SJSA1 (cell line): ENCODE measurements at regions not wholly inside any gene's neighbourhood (a gene's known extent, or its start where the extent isn't known, plus 50 kb on each side); places are given as distances from the start of the nearest gene placed in this dataset.

ENCODE experiments used
- DNase-seq, 2 experiments: peaks; one replicate each; pipeline ENCODE4 v3.0.0-alpha.2; 2015 to 2020; ENCODE audit warnings: low spot score in 2 of 2, low read depth in 1 of 2
- H3K27ac ChIP-seq: fragments of 250-450 bp; sonication (Bioruptor Pico); 2 replicates; pipeline ENCODE4 v1.5.1; 2020; ENCODE audit warnings: mild to moderate bottlenecking, moderate library complexity
- H3K27me3 ChIP-seq: fragments of 250-450 bp; sonication (Bioruptor Pico); replicated peaks from 2 replicates; pipeline ENCODE4 v1.5.1; 2020; ENCODE audit warnings: mild to moderate bottlenecking, moderate library complexity
- H3K36me3 ChIP-seq: fragments of 250-450 bp; sonication (Bioruptor Pico); 2 replicates; pipeline ENCODE4 v1.5.1; 2020; ENCODE audit warnings: mild to moderate bottlenecking
- H3K4me1 ChIP-seq: fragments of 250-450 bp; sonication (Bioruptor Pico); replicated peaks from 2 replicates; pipeline ENCODE4 v1.6.1; 2021; ENCODE audit warnings: mild to moderate bottlenecking
- H3K4me3 ChIP-seq: fragments of 250-450 bp; sonication (Bioruptor Pico); 2 replicates; pipeline ENCODE4 v1.5.1; 2020; ENCODE audit warnings: mild to moderate bottlenecking
- H3K9me3 ChIP-seq: fragments of 250-450 bp; sonication (Bioruptor Pico); replicated peaks from 2 replicates; pipeline ENCODE4 v1.5.1; 2020; ENCODE audit warnings: mild to moderate bottlenecking

DNA sequence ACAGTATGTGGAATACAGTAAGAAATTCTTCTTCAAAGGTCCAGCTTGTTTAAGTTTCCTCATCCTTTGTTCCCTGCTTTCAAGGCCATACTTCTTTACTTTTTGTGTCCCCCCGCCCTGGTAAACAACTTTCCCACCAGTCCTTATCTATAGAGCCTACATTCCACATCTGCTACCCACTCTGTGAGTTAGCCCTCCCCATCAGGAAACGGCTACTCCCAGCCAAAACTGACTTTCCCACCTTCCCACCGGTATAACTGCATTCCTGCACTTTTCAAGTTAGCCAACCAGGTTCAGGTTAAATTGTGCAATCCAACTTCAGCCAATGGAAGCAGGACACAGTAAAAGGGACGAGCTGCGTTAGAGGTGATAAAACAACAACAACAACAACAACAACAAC lies 186.9 kb downstream of the DDX3Y start:
- no peak overlapping the region for H3K4me3 ChIP-seq
- H3K27me3 ChIP-seq, result no peaks in the 10 kb centered on the region
- H3K9me3 ChIP-seq, result no peaks in the 10 kb centered on the region
- H3K36me3 ChIP-seq, result no peaks in the 10 kb centered on the region
- no peak overlapping the region for H3K27ac ChIP-seq
- H3K4me1 ChIP-seq, result no peaks in the 10 kb centered on the region
- no peak for DNase-seq

DNA sequence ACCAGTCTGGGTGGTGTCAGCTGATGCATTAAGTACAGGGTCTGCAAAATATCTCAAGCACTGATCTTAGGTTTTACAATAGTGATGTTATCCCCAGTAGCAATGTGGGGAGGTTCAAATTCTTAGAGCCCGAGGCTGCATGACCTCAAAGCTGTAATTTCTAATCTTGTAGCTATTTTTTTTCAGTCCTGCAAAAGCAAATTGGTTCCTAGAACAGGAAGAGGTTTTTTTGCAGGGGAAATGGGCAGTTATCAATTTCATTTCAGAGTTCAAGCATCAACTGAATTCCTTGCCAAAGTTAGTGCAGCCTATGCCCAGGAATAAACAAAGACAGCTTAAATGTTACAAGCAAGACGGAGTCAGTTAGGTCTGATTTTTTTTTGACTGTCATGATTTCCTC lies 188.3 kb downstream of the DDX3Y start:
- no peaks in the 10 kb centered on the region for H3K4me1 ChIP-seq
- H3K9me3 ChIP-seq, result no peaks in the 10 kb centered on the region
- no peak overlapping the region for H3K4me3 ChIP-seq
- no peak for DNase-seq
- H3K27ac ChIP-seq, result no peak overlapping the region
- H3K36me3 ChIP-seq, result no peaks in the 10 kb centered on the region
- H3K27me3 ChIP-seq, result no peaks in the 10 kb centered on the region

DNA sequence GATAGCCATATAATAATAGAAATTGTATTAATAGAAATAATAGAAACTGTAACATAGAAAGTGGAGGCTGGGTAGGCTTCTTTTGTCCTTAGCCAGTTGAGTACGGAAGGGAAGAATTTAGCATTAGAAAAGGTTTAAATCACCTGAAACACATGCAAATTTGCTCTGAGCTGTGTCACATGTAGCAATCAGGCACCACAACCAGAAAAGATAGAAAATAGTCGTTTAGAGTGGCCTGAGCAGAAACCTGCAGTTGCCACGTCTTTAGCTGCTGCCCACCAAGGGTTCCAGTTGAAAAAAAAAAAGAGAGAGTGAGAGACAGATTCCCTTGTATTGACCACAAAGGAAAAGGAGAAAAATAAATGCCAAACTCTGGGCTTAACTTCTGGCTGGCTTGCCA lies 188.8 kb downstream of the DDX3Y start:
- no peak overlapping the region for H3K4me3 ChIP-seq
- H3K36me3 ChIP-seq, result no peaks in the 10 kb centered on the region
- H3K9me3 ChIP-seq, result no peaks in the 10 kb centered on the region
- no peaks in the 10 kb centered on the region for H3K4me1 ChIP-seq
- H3K27me3 ChIP-seq, result no peaks in the 10 kb centered on the region
- no peak overlapping the region for H3K27ac ChIP-seq
- no peak for DNase-seq

DNA sequence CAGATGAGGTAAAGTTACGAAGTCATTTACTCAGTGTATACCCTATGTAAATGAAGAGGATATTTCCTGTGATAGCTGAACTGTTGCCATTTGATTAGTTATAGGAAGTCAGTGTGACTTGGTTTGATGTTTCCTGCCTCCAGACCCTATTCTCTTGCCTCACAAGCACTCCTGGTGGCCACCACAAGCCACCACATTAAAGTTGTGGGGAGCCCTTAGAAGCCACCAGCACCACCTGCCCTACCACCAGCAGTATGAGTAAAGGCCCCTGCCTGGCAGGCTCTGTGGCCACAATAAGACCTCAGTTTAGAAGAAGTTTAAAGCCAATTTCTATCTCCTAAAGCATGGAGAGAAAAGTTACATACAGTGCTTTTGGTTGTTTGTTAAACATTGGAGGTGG lies 189.7 kb downstream of the DDX3Y start:
- Histone ChIP-seq H3K4me1 (no peaks in the 10 kb centered on the region), H3K4me3 (no peak overlapping the region), H3K27ac (no peak overlapping the region), H3K36me3 (no peaks in the 10 kb centered on the region), H3K27me3 (no peaks in the 10 kb centered on the region), H3K9me3 (no peaks in the 10 kb centered on the region)
- DNase-seq, result no peak

DNA sequence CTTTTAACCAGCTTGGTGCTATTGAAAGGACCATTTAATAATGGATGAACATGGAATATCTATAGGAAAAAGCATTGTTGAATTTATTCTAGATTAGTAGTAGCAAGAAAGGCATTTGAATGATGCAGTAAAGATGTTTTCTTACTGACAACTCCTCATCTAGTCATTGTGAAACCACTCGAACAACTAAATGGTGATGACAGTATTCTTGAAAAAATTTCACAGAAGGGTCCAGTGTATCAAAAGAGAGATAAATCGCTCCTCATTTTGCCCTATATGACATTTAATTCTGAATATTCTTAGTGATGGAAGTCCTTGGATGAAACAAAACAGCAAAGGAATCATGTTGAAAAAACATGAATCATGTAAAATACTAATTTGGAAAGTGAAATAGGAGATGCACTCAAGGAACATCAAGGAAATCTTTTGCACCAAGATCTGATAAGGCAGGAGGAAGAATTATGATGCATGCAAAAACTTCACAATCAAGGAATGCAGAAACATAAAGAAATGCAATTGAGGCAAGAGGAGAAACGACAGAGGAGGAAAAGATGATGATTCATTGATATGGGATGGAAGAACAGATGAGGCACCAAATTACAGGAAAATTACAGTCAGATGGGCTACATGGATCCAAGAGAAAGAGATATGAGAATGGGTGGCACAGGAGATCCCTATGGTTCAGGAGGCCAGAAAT lies 190.4 kb downstream of the DDX3Y start:
- Histone ChIP-seq H3K4me3 (no peak overlapping the region), H3K4me1 (no peaks in the 10 kb centered on the region), H3K36me3 (no peaks in the 10 kb centered on the region), H3K27me3 (no peaks in the 10 kb centered on the region), H3K27ac (no peak overlapping the region), H3K9me3 (no peaks in the 10 kb centered on the region)
- DNase-seq, result no peak

DNA sequence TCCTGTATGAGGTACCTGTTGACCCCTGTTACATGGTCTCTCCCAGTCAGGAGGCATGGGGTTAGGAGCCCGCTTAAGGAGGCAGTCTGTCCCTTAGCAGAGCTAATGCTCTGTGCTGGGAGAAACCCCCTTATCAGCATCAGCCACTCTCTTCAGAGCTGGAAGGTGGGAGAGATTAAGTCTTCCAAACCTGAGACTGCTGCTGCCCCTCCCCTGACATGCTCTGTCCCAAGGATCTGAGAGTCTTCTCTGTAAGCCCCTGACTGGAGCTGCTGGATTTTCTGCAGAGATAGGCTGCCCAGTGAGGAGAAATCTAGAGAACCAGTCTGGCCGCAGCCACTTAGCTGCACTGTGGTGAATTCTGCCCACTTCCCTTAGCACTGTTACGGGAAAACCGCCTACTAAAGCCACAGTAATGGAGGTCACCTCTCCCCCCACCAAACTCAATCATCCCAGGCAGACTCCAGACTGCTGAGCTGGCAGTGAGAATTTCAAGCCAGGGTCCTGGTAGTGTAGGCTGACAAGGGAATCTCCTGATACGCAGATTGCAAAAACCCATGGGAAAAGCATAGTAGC lies 222.3 kb downstream of the DDX3Y start:
- Histone ChIP-seq H3K4me1 (no peaks in the 10 kb centered on the region), H3K36me3 (no peaks in the 10 kb centered on the region), H3K4me3 (no peak overlapping the region), H3K27ac (no peak overlapping the region), H3K9me3 (no peaks in the 10 kb centered on the region), H3K27me3 (no peaks in the 10 kb centered on the region)
- DNase-seq, result no peak

DNA sequence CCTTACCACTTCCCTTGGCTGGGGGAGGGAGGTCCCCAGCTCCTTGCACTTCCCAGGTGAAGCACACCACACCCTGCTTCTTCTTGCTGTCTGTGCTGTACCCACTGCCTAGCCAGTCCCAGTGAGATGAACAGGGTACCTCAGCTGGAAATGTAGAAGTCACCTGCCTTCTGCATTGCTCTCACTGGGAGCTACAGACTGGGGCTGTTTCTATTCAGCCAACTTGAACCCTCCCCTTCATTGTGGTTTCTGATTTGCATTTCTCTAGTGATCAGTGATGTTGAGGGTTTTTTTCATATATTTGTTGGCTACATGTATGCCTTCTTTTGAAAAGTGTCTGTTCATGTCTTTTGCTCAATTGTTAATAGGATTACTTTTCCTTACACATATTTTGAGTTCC lies 222.8 kb downstream of the DDX3Y start:
- Histone ChIP-seq H3K4me1 (no peaks in the 10 kb centered on the region), H3K27me3 (no peaks in the 10 kb centered on the region), H3K4me3 (no peak overlapping the region), H3K27ac (no peak overlapping the region), H3K9me3 (no peaks in the 10 kb centered on the region), H3K36me3 (no peaks in the 10 kb centered on the region)
- DNase-seq, result no peak

DNA sequence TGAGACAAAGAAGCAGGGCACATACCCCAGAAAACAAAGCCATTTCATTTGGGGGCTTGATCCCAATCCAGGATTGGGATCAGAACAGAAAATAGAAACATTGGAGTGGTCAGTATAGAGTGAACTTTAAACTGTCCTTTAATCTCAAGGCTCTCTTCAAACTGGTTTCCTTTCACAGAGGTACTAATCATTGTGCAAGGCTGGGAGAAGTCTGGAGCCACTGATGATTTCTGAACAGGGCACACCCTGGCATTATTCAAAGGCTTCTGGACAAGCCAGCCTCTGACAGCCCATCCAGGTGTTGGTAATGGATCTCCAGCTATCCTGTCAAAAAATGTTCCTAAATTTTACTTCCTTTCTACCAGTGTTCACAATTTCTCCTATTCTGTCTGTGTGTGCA lies 244.5 kb downstream of the DDX3Y start:
- no peak for DNase-seq
- H3K4me1 ChIP-seq, result no peaks in the 10 kb centered on the region
- H3K9me3 ChIP-seq, result no peaks in the 10 kb centered on the region
- H3K27ac ChIP-seq, result no peak overlapping the region
- H3K27me3 ChIP-seq, result no peaks in the 10 kb centered on the region
- H3K4me3 ChIP-seq, result peak overlapping the region; percentile 14; the same call in 1 of the 2 replicates
- H3K36me3 ChIP-seq, result no peaks in the 10 kb centered on the region

DNA sequence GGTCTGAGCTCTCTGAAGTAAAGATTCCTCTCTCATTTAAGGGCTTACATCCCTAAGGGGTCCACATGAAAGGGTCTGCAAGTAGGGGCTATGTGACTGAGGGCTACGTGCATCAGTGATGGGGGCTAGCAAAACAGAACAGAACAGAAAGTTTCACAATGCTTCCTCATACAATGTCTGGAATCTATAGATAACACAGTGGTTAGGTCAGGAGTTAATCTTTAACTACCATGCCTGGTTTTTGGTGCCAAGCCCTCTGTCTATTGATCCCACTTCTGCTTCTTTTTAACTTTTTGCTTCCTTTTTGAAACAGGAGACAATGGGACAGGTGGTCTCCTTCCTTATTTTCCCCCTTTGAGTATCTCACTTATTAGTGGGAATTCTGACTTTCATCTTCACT lies 263.0 kb downstream of the DDX3Y start:
- H3K27me3 ChIP-seq, result no peaks in the 10 kb centered on the region
- H3K4me3 ChIP-seq, result no peak overlapping the region
- no peak overlapping the region for H3K27ac ChIP-seq
- DNase-seq, result no peak
- H3K4me1 ChIP-seq, result no peaks in the 10 kb centered on the region
- no peaks in the 10 kb centered on the region for H3K36me3 ChIP-seq
- no peaks in the 10 kb centered on the region for H3K9me3 ChIP-seq

DNA sequence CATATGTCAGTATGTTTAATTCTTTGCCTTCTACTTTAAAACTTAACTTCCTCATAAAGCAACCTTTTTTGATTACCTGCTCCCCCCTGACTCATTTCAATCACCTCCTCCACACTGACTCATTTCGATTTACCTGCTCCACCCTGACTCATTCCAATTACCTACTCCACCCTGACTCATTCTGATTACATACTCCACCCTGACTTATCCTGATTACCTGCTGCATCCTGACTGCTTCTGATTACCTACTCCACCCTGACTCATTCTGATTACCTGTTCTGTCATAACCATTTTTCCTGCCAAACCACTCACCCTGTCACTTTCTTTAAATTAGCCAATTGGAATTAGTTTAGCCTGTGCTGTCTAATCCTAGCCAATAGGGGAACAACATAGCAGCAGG lies 263.6 kb downstream of the DDX3Y start:
- H3K4me1 ChIP-seq, result no peaks in the 10 kb centered on the region
- no peak for DNase-seq
- no peaks in the 10 kb centered on the region for H3K27me3 ChIP-seq
- H3K36me3 ChIP-seq, result no peaks in the 10 kb centered on the region
- H3K9me3 ChIP-seq, result no peaks in the 10 kb centered on the region
- no peak overlapping the region for H3K4me3 ChIP-seq
- no peak overlapping the region for H3K27ac ChIP-seq
